ENCODE measurements at regions not wholly inside any gene's neighbourhood (a gene's known extent, or its start where the extent isn't known, plus 50 kb on each side); places are given as distances from the start of the nearest gene placed in this dataset.

DNA sequence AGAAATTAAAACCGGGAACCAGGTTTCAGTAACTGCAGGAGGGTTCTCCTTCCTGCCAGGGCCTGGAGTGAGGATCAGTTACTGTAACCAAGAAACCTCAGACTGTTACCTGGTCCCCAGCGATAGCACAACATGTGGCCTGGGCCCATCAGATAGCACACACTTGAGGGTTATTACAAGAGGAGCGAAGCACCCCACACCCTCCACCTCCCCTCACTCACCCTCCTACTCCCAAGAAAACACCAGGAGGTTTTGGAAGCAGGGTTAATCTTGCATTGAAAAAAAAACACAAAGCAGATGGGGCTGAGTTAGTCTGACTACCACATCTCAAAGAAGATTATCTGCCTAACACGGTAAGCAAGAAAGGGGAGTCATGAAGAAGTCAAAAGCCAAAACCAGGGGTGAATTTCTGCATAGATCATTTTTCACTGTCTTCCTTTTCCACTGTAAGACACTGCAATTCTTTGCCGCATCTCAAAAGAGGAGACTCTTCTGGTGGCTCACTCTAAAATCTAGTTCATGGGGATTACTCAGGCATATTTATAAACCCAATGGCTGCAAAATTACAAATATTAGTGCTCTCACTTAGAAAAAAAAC is 75.9 kb upstream of the DOCK9 start:
- no peaks in the 10 kb centered on the region for H4K20me1 ChIP-seq (ENCODE audit: control insufficient read depth, extremely low read depth, insufficient read depth, low read length)
- H3K9me3 ChIP-seq (ENCODE audit: control insufficient read depth, low read depth, low read length): no peaks in the 10 kb centered on the region
- peaks cover 0 to 1% of the 10 kb centered on the region in 2 experiments for H3K36me3 ChIP-seq (ENCODE audit: control insufficient read depth in 2 of 2, extremely low read depth in 1 of 2, insufficient read depth in 2 of 2, low read length in 2 of 2)
- H3K9me1 ChIP-seq (ENCODE audit: control insufficient read depth, extremely low read depth, insufficient read depth, low read length): peaks cover 5% of the 10 kb centered on the region
- TF ChIP-seq, protein P1, sequence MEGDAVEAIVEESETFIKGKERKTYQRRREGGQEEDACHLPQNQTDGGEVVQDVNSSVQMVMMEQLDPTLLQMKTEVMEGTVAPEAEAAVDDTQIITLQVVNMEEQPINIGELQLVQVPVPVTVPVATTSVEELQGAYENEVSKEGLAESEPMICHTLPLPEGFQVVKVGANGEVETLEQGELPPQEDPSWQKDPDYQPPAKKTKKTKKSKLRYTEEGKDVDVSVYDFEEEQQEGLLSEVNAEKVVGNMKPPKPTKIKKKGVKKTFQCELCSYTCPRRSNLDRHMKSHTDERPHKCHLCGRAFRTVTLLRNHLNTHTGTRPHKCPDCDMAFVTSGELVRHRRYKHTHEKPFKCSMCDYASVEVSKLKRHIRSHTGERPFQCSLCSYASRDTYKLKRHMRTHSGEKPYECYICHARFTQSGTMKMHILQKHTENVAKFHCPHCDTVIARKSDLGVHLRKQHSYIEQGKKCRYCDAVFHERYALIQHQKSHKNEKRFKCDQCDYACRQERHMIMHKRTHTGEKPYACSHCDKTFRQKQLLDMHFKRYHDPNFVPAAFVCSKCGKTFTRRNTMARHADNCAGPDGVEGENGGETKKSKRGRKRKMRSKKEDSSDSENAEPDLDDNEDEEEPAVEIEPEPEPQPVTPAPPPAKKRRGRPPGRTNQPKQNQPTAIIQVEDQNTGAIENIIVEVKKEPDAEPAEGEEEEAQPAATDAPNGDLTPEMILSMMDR (optimal IDR thresholded peaks at IDR 0.05 in 1 of 3, IDR thresholded peaks at IDR 0.05 in 1 of 3, conservative IDR thresholded peaks at IDR 0.05 in 1 of 3; ENCODE audit: extremely low read depth in 1 of 3, insufficient read depth in 2 of 3, low read length in 3 of 3): no peak
- TF ChIP-seq EZH2 (IDR thresholded peaks at IDR 0.05; ENCODE audit: low read length): no peak
- dilution Hi-C loops (cut with MboI; ENCODE audit: extremely low pct_ligation_motif_present, low sequenced_read_pairs): no loop called here
- H3K79me2 ChIP-seq (ENCODE audit: control insufficient read depth, insufficient read depth, low read length): peaks cover 72% of the 10 kb centered on the region
- H3K4me3 ChIP-seq (ENCODE audit: control insufficient read depth in 2 of 3, extremely low read depth in 1 of 3, insufficient read depth in 2 of 3, low read depth in 1 of 3, low read length in 3 of 3): no peak overlapping the region
- H3K4me2 ChIP-seq (ENCODE audit: control insufficient read depth, extremely low read depth, insufficient read depth, low read depth, low read length): no peak overlapping the region
- H3K4me1 ChIP-seq (ENCODE audit: control insufficient read depth, extremely low read depth, insufficient read depth, low read length): peaks cover 58% of the 10 kb centered on the region
- DNase-seq (ENCODE audit: low read depth, low spot score) (no peak), FAIRE-seq (no peak)
- H2AFZ ChIP-seq (ENCODE audit: control insufficient read depth, low read length): no peak overlapping the region
- H3K27ac ChIP-seq (ENCODE audit: control insufficient read depth, insufficient read depth, low read length): no peak overlapping the region
- no peaks in the 10 kb centered on the region for H3K27me3 ChIP-seq (ENCODE audit: control insufficient read depth, extremely low read depth, insufficient read depth, low read length)
- H3K9ac ChIP-seq (ENCODE audit: control insufficient read depth, extremely low read depth, insufficient read depth, low read length): no peak overlapping the region

DNA sequence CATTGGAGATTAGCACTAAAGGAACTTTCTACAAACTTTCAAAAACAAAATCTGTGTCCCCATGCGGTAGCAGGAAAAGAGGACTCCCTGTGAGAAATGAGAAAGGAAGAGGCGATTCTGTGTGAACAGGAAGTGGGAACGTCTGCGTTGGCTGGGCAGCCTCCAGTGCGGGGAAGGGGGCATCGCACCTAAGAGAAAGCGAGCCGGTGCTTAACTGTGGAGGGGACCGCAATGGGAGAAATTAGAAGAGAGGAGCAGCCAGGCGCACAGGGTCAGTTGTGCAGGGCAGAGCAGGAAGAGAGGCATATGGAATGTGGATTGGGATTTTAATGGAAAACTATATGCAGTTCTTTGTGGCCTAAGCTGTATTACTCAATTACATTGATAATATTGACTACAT is 77.4 kb upstream of the DOCK9 start:
- FAIRE-seq (no peak), DNase-seq (ENCODE audit: low read depth, low spot score) (no peak)
- H3K27me3 ChIP-seq (ENCODE audit: control insufficient read depth, extremely low read depth, insufficient read depth, low read length): no peaks in the 10 kb centered on the region
- no peak overlapping the region for H3K4me2 ChIP-seq (ENCODE audit: control insufficient read depth, extremely low read depth, insufficient read depth, low read depth, low read length)
- TF ChIP-seq EZH2 (IDR thresholded peaks at IDR 0.05; ENCODE audit: low read length): no peak
- TF ChIP-seq, protein P1 (optimal IDR thresholded peaks at IDR 0.05 in 1 of 3, IDR thresholded peaks at IDR 0.05 in 1 of 3, conservative IDR thresholded peaks at IDR 0.05 in 1 of 3; ENCODE audit: extremely low read depth in 1 of 3, insufficient read depth in 2 of 3, low read length in 3 of 3): no peak
- dilution Hi-C loops (cut with MboI; ENCODE audit: extremely low pct_ligation_motif_present, low sequenced_read_pairs): no loop called here
- peaks cover 5% of the 10 kb centered on the region for H3K9me1 ChIP-seq (ENCODE audit: control insufficient read depth, extremely low read depth, insufficient read depth, low read length)
- H3K9ac ChIP-seq (ENCODE audit: control insufficient read depth, extremely low read depth, insufficient read depth, low read length): no peak overlapping the region
- no peak overlapping the region for H3K27ac ChIP-seq (ENCODE audit: control insufficient read depth, insufficient read depth, low read length)
- peaks cover 74% of the 10 kb centered on the region for H3K79me2 ChIP-seq (ENCODE audit: control insufficient read depth, insufficient read depth, low read length)
- H3K36me3 ChIP-seq (ENCODE audit: control insufficient read depth in 2 of 2, extremely low read depth in 1 of 2, insufficient read depth in 2 of 2, low read length in 2 of 2): peaks cover 0 to 1% of the 10 kb centered on the region in 2 experiments
- peaks cover 49% of the 10 kb centered on the region for H3K4me1 ChIP-seq (ENCODE audit: control insufficient read depth, extremely low read depth, insufficient read depth, low read length)
- no peaks in the 10 kb centered on the region for H4K20me1 ChIP-seq (ENCODE audit: control insufficient read depth, extremely low read depth, insufficient read depth, low read length)
- H3K4me3 ChIP-seq (ENCODE audit: control insufficient read depth in 2 of 3, extremely low read depth in 1 of 3, insufficient read depth in 2 of 3, low read depth in 1 of 3, low read length in 3 of 3): no peak overlapping the region
- no peak overlapping the region for H2AFZ ChIP-seq (ENCODE audit: control insufficient read depth, low read length)
- no peaks in the 10 kb centered on the region for H3K9me3 ChIP-seq (ENCODE audit: control insufficient read depth, low read depth, low read length)
